Stomach smooth muscle (tissue), 2 donors: ENCODE measurements at regions not wholly inside any gene's neighbourhood (a gene's known extent, or its start where the extent isn't known, plus 50 kb on each side); places are given as distances from the start of the nearest gene placed in this dataset.

Source experiments
- H3K27ac ChIP-seq: one replicate; pipeline ENCODE4 v1.7.0; 2013; ENCODE audit warnings: mild to moderate bottlenecking, low read length, inconsistent platforms
- H3K27me3 ChIP-seq, 2 donors: one replicate each; pipeline ENCODE4 v1.7.0; 2013; ENCODE audit warnings: low read length in 2 of 2; ENCODE audit not compliant: insufficient read depth in 2 of 2, control insufficient read depth in 1 of 2
- H3K36me3 ChIP-seq, 2 donors: one replicate each; pipeline ENCODE4 v1.7.0; 2013; ENCODE audit warnings: low read length in 2 of 2; ENCODE audit not compliant: control insufficient read depth in 2 of 2, insufficient read depth in 2 of 2
- H3K4me1 ChIP-seq: one replicate; pipeline ENCODE4 v1.7.0; 2013; ENCODE audit warnings: low read length; ENCODE audit not compliant: control insufficient read depth, insufficient read depth
- H3K4me3 ChIP-seq, 2 donors: one replicate each; pipeline ENCODE4 v1.7.0; 2013; ENCODE audit warnings: low read length in 2 of 2
- H3K9ac ChIP-seq, 2 donors: one replicate each; pipeline ENCODE4 v1.7.0; 2013; ENCODE audit warnings: low read length in 2 of 2, mild to moderate bottlenecking in 1 of 2
- H3K9me3 ChIP-seq, 2 donors: one replicate each; pipeline ENCODE4 v1.7.0; 2013; ENCODE audit warnings: low read length in 2 of 2; ENCODE audit not compliant: control insufficient read depth in 2 of 2
- donor health status: healthy.
- donor health status: Pancreatic carcinoma.

DNA sequence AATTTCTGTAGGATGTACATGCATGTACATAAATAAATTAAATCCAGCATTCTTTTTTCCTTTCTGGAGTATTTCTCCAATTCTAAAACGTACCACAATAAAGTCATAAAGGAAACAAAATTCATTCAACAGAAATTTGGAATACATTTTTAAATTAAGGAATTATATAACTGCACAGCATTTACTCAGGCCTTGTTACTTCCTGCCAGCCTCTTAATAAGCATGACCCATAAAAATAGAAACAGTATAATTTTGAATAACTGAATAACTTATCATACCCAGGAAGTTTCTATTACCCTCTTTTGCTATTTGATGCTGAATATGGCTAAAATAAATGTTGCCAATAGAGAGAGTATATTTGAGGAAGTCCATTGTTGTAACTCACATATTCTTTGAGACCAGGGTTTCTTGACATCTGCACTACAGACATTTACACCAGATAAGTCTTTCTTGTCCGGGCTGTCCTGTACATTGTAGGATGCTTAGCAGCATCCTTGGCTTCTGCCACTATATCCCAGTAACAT, 178.2 kb downstream of the KLF12 start:
- H3K9me3 ChIP-seq = no peaks in the 10 kb centered on the region
- no peaks in the 10 kb centered on the region for H3K4me1 ChIP-seq
- H3K27me3 ChIP-seq = no peaks in the 10 kb centered on the region
- H3K36me3 ChIP-seq = no peaks in the 10 kb centered on the region
- H3K27ac ChIP-seq = no peak overlapping the region
- no peak overlapping the region for H3K4me3 ChIP-seq
- H3K9ac ChIP-seq = no peak overlapping the region

DNA sequence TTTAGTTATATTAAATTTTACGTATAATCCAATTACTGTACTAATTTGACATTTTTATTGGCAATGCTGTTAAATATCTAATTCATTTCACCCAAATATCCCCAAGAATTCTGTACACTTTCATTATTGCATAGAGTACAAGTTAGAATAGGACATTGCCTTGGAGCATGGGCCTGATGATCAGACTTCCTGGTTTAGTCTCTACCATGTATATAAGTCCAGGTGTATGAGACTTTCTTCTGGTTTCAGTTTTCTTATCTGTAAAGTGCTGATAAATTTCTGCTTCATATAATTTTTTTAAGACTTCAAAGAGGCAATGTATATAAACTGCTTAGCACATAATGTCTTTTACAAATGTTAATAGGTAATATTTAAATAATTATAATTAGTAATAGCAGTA, 179.4 kb downstream of the KLF12 start:
- no peak overlapping the region for H3K9ac ChIP-seq
- H3K4me3 ChIP-seq = no peak overlapping the region
- H3K27me3 ChIP-seq = no peaks in the 10 kb centered on the region
- H3K4me1 ChIP-seq = no peaks in the 10 kb centered on the region
- H3K27ac ChIP-seq = no peak overlapping the region
- no peaks in the 10 kb centered on the region for H3K9me3 ChIP-seq
- H3K36me3 ChIP-seq = no peaks in the 10 kb centered on the region

DNA sequence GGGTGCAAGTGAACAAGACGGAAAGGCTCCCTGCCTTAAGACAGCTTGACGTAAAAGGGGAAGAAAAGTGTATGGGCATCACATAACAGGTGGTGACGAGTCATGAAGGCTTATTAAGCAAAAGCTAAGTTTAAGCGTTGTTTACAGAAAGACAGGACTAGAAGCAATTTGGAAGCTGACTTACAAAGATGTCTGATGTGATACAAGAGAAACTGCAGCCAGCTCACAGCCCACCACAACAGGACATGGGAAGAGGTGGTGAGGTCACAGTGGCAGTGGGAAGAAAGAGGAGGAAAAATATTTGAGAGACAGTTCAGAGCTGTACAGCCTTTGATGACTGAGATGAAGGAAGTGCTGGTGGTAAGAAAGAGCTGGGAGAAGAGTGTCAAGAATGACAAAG, 181.6 kb downstream of the KLF12 start:
- Histone ChIP-seq H3K27me3 (no peaks in the 10 kb centered on the region), H3K36me3 (no peaks in the 10 kb centered on the region), H3K4me3 (no peak overlapping the region), H3K4me1 (no peaks in the 10 kb centered on the region), H3K9me3 (no peaks in the 10 kb centered on the region), H3K9ac (no peak overlapping the region), H3K27ac (no peak overlapping the region)

DNA sequence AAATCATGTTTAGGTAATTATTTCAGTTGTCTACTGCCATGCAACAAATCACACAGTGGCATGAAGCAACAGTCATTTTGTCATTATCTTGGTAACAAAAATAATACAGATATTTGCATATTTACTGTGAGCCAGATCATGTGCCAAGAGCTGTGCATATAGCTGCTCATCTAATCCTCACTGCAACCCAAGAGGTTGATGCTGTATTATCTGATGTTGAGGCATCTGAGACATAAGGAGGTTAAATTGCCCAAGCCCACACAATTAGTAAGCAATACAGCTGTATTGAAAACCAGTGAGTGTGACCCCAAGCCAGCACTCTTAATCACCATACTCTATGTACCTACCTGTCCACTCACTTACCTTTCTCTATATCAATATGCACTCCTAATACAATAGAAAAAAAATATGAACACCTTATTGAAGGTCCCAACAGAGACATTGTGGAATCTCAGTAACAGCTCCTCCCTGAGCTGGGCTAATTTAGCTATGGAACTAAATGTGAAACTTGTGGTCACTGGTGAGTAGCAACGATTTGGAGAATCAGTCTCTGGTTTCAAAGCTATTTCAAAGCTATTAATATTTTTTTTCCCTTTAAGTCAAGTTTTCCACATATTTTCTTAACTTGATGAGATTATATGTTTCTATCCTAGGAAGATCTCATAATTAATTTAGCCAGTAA, 185.2 kb downstream of the KLF12 start:
- no peak overlapping the region for H3K9ac ChIP-seq
- H3K27ac ChIP-seq = no peak overlapping the region

DNA sequence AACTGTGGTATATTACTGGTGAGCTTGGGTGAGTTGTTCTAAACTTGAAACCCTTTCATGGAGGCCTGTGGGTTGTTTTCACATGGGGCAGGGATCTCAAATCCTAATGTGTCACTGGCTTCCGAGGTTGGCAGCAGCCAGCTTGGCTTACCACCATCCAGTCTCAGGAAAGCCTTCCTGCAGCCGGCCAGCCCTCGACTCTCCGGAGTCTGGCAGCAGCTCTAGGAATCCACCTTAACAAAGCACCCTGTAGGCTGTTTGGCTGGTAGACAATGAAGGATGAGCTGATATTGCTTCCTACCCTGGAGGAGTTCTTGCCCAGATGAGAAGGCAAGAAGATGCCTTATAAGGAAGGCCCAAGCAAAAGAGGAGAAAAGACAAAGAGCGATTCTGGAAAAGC, 188.3 kb downstream of the KLF12 start:
- Histone ChIP-seq H3K9me3 (no peaks in the 10 kb centered on the region), H3K27ac (peak overlapping the region; percentile 53), H3K27me3 (no peaks in the 10 kb centered on the region), H3K36me3 (no peaks in the 10 kb centered on the region), H3K4me3 (no peak overlapping the region), H3K9ac (peak overlapping the region in 1 of 2 donors; percentile 22), H3K4me1 (peaks cover 5% of the 10 kb centered on the region)

More for the DNA sequence above, 185.2 kb downstream of the KLF12 start:
- H3K27me3 ChIP-seq = no peaks in the 10 kb centered on the region
- H3K36me3 ChIP-seq = no peaks in the 10 kb centered on the region
- H3K9me3 ChIP-seq = no peaks in the 10 kb centered on the region
- no peak overlapping the region for H3K4me3 ChIP-seq
- peaks cover 5% of the 10 kb centered on the region for H3K4me1 ChIP-seq

DNA sequence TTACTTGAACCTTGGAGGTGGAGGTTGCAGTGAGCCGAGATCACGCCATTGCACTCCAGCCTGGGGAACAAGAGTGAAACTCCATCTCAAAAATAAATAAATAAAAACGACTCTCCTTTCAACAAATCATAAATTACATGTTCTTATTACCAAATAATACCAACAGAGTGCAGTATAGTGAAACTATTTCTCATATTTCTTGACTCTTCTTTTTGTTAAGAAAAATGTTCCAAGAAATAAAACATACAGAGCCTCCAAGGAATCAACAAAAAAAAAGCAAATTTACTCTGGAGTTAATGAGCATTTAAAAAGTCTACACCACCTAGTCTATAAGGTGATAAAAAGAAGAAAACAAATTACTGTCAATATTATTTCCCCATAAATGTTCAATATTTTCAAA, 188.8 kb downstream of the KLF12 start:
- H3K4me1 ChIP-seq = peaks cover 5% of the 10 kb centered on the region
- H3K36me3 ChIP-seq = no peaks in the 10 kb centered on the region
- no peaks in the 10 kb centered on the region for H3K9me3 ChIP-seq
- H3K4me3 ChIP-seq = no peak overlapping the region
- H3K27ac ChIP-seq = peak overlapping the region; percentile 53
- H3K27me3 ChIP-seq = no peaks in the 10 kb centered on the region
- H3K9ac ChIP-seq = no peak overlapping the region

DNA sequence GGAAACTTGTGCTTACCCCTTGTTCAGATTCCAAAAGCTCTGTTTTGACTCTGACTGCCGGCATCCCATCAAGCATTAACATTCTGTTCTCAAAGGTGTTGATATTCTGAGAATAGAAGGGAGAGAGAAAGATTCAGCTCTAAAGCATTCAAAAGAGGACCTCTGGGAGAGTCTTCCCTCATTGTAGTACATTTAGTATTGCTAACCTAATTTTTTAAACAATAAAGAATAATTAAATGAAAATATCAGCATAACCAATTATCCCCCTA, 190.3 kb downstream of the KLF12 start:
- no peak overlapping the region for H3K4me3 ChIP-seq
- H3K9ac ChIP-seq = no peak overlapping the region
- no peaks in the 10 kb centered on the region for H3K36me3 ChIP-seq
- H3K27ac ChIP-seq = peak overlapping the region; percentile 1
- H3K4me1 ChIP-seq = peaks cover 5% of the 10 kb centered on the region
- H3K27me3 ChIP-seq = no peaks in the 10 kb centered on the region
- no peaks in the 10 kb centered on the region for H3K9me3 ChIP-seq

DNA sequence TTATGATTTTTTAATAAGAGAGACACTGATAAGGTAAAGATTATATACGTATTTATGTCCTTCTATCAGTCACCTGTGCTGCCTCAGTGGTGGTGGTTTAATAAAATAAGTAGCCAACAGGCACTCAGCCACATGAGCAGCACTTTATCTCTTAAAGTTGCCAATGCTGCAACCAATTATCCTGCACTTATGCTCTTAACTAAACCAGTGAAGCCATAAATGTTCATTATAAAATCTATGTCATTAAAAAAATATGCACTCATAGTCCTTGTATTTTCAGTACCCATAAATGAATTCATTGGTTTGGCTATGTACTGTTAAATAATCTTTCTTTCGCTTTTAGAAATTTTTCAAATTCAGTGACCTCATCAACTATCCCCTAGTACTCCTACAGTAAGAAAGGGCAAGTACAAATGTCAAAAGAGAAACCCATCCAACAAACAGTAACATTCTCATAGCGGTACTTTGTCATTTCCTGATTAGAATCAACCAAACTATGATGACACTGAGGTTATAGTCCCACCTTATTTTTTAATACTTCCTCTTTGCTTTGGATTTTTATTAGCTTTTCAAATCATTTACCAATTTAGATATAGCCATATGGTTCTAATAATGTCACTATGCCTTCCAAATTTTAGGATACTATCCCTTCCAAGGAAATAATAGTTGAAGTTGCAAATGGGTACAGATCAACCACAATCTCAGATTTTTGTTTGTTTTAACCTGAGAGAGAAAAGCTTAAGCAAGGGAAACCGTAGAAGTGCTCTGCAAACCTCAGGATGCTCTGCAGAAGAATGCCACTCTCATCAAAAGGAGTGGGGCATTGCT, 190.9 kb downstream of the KLF12 start:
- H3K27ac ChIP-seq = peak overlapping the region; percentile 1
- H3K27me3 ChIP-seq = no peaks in the 10 kb centered on the region

DNA sequence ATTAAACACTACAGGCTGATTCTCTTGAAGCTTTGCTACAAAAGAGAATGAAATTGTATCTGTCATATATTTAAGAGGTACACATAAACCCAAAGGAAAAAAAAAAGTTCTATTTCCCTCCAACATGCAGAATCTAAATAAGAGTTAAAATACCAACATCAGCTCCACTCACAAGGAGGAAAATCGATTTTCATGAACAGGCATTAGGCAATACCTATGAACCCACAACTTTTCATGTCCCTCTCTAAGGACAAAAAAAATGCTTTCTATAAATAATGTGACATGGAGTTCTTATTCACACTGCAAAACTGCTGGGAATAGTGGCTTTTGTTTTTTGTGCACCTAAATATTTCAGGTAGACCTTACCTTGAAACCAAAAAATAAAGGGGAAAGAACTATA, 192.5 kb downstream of the KLF12 start:
- H3K9ac ChIP-seq = no peak overlapping the region
- no peak overlapping the region for H3K27ac ChIP-seq
- H3K4me1 ChIP-seq = peaks cover 5% of the 10 kb centered on the region
- H3K9me3 ChIP-seq = no peaks in the 10 kb centered on the region
- H3K4me3 ChIP-seq = no peak overlapping the region
- no peaks in the 10 kb centered on the region for H3K36me3 ChIP-seq
- no peaks in the 10 kb centered on the region for H3K27me3 ChIP-seq

More for the DNA sequence above, 190.9 kb downstream of the KLF12 start:
- Histone ChIP-seq H3K4me3 (no peak overlapping the region), H3K9me3 (no peaks in the 10 kb centered on the region), H3K4me1 (peaks cover 5% of the 10 kb centered on the region), H3K9ac (no peak overlapping the region), H3K36me3 (no peaks in the 10 kb centered on the region)

DNA sequence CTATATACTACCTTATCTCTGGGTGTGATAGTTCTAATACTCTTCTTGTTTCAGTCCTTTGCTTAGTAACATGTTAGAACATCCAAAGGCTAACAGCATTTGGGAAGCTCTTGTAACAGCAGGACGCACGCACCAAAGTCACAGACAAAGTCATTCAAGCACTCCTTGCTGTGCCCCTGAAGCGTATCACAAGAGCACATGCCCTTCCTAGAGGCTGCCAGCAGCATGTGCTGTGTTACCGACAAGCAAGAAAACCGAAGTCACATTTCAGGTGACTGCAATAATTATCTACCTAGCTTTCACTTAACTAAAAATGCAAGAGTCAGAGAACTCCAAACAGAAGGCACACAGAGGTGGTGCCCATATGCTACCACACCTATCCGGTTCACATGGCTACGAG, 194.1 kb downstream of the KLF12 start:
- Histone ChIP-seq H3K4me1 (no peaks in the 10 kb centered on the region), H3K9ac (no peak overlapping the region), H3K27me3 (no peaks in the 10 kb centered on the region), H3K4me3 (no peak overlapping the region), H3K27ac (no peak overlapping the region), H3K9me3 (no peaks in the 10 kb centered on the region), H3K36me3 (no peaks in the 10 kb centered on the region)

DNA sequence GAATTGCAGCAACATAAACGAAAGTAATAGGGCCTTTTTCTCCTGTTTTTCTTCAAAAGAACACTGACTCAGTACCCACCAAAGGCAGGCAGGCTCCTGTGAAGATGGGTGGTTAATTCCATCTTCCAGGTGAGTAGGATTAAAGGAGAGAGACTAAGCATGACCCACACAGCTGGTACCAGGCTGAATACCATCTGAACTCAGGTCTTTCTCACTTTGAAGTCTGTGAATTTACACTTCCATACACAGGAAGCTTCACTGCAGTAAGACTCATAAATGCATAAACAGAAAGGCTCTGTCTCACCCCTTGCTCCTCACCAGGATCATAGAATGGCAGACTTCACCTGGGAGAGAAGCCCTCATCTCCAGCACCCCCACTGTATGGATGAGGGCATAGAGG, 194.6 kb downstream of the KLF12 start:
- no peak overlapping the region for H3K27ac ChIP-seq
- H3K36me3 ChIP-seq = no peaks in the 10 kb centered on the region
- H3K4me1 ChIP-seq = no peaks in the 10 kb centered on the region

More for the DNA sequence above, 194.6 kb downstream of the KLF12 start:
- Histone ChIP-seq H3K27me3 (no peaks in the 10 kb centered on the region), H3K9me3 (no peaks in the 10 kb centered on the region), H3K4me3 (no peak overlapping the region), H3K9ac (no peak overlapping the region)
